NB4 (cell line): ENCODE measurements at regions not wholly inside any gene's neighbourhood (a gene's known extent, or its start where the extent isn't known, plus 50 kb on each side); places are given as distances from the start of the nearest gene placed in this dataset.

Source experiments
- DNase-seq: peaks from one replicate; pipeline ENCODE4 v3.0.0; 2010; ENCODE audit warnings: low read depth
- H3K4me3 ChIP-seq: one replicate; pipeline ENCODE4 v1.5.1; 2011; ENCODE audit warnings: mild to moderate bottlenecking, low read depth, low read length, moderate library complexity
- MYC ChIP-seq: IDR thresholded peaks from 2 replicates; pipeline ENCODE4 v1.6.1; 2011; ENCODE audit warnings: low read depth, low read length
- POLR2A ChIP-seq: IDR thresholded peaks from 2 replicates; pipeline ENCODE4 v1.6.1; 2011; ENCODE audit warnings: mild to moderate bottlenecking; ENCODE audit not compliant: insufficient read length; ENCODE audit errors: extremely low read depth
- TF ChIP-seq, protein P1 (sequence below): IDR thresholded peaks from one replicate; pipeline ENCODE4 v1.5.1; 2012; ENCODE audit warnings: low read depth, low read length
- TF ChIP-seq, protein P2 (sequence below): IDR thresholded peaks from 2 replicates; pipeline ENCODE4 v1.6.1; 2011; ENCODE audit warnings: low read depth, low read length

DNA sequence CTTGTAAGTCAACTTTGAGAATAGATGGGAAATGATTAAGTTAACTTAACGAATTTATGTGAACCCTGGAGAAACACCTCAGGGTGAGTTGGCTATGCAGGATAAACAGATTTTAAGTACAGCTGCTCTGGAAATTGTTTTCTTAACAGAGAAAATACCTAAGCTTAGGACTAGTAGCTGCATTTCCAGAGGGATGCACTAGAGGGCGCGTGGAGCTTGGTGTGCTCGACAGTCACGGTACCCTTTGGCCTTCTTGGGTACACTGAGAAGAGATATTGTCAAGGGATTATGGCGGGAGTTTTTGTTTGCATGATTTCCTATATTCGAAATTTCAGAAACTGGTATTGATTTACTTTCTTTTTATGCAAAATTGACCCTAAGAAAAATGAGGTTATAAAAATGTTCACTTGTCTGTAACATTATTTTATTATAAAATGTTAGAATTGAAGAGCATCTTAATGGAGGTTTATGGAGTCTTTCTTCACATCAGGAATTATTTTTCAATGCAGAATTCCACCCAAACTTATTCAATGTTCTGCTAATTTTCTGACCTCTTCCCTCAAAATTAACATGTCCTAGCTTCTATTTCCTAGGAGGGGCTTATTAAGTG, 58.4 kb upstream of the MYO3A start:
- no peak for TF ChIP-seq POLR2A
- TF ChIP-seq, protein P1, sequence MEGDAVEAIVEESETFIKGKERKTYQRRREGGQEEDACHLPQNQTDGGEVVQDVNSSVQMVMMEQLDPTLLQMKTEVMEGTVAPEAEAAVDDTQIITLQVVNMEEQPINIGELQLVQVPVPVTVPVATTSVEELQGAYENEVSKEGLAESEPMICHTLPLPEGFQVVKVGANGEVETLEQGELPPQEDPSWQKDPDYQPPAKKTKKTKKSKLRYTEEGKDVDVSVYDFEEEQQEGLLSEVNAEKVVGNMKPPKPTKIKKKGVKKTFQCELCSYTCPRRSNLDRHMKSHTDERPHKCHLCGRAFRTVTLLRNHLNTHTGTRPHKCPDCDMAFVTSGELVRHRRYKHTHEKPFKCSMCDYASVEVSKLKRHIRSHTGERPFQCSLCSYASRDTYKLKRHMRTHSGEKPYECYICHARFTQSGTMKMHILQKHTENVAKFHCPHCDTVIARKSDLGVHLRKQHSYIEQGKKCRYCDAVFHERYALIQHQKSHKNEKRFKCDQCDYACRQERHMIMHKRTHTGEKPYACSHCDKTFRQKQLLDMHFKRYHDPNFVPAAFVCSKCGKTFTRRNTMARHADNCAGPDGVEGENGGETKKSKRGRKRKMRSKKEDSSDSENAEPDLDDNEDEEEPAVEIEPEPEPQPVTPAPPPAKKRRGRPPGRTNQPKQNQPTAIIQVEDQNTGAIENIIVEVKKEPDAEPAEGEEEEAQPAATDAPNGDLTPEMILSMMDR = peak; percentile 64
- no peak overlapping the region for H3K4me3 ChIP-seq
- DNase-seq = peak; percentile 63

DNA sequence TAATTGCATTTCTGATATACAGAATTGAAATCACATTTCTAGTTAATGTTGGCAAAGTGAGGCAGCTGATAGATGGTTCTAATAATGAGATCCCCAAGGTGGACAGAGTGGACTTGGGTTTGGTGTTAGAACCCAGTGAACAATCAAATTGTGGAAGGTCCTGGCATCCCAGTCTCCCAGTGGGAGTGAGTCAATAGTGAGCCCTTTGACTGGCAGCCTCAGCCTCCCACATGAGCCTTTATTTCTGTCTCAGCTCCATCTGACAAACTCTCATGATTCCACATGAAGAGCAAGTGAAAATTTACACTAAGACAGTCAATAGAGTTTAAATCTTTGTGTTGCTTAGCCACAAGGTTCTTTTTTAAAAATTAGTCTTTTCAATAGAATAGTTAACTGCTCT, 56.7 kb upstream of the MYO3A start:
- no peak overlapping the region for H3K4me3 ChIP-seq
- TF ChIP-seq, protein P1 = no peak
- TF ChIP-seq POLR2A = no peak
- TF ChIP-seq MYC = no peak
- TF ChIP-seq, protein P2, sequence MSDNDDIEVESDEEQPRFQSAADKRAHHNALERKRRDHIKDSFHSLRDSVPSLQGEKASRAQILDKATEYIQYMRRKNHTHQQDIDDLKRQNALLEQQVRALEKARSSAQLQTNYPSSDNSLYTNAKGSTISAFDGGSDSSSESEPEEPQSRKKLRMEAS = no peak
- no peak for DNase-seq
